ENCODE measurements at regions not wholly inside any gene's neighbourhood (a gene's known extent, or its start where the extent isn't known, plus 50 kb on each side); places are given as distances from the start of the nearest gene placed in this dataset.

DNA sequence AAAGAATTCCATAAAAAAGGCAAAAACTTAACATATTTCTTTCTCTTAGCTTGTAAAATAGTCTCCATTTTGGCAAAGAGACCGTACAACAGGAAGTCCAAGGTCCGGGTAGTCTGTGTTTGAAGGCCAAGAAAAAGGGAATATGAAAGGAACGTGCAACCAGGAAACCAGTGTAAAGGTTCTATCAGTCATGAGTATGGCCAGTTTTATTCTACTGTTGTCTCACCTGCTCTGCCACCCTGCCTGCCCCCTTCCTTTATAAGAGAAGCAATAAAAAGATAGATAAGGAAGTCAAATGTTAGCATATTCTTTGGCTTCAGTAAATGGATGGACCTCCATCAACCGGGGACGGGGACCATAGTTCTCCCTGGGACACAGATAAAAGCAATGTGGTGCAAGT is 370.6 kb upstream of the ROBO2 start:
- Histone ChIP-seq H3K9me3 (no peaks in the 10 kb centered on the region), H3K36me3 (ENCODE audit: low read depth, missing control alignments) (no peaks in the 10 kb centered on the region), H3K4me3 (no peak overlapping the region), H3K27ac (no peak overlapping the region), H3K27me3 (no peaks in the 10 kb centered on the region), H3K4me1 (no peaks in the 10 kb centered on the region)
- intact Hi-C loops (cut with DNase I; ENCODE audit: low total_unique reads): no loop called here
- 50 to 68% methylated on average over 5 of the region's 5 CpGs for WGBS, 2 donors
- DNase-seq: no peak
- TF ChIP-seq POLR2A (IDR thresholded peaks at IDR 0.05): no peak
- no peak for TF ChIP-seq CTCF (IDR thresholded peaks at IDR 0.05)

GRCh38 chr3:76673171-76673570 is 366.7 kb upstream of the ROBO2 start:
- H3K27ac ChIP-seq: no peak overlapping the region
- WGBS, 2 donors: 64 to 85% methylated on average over 4 of the region's 4 CpGs
- H3K4me1 ChIP-seq: no peaks in the 10 kb centered on the region
- H3K27me3 ChIP-seq: no peaks in the 10 kb centered on the region
- no peak for TF ChIP-seq POLR2A (IDR thresholded peaks at IDR 0.05)
- no peak for TF ChIP-seq CTCF (IDR thresholded peaks at IDR 0.05)
- no peaks in the 10 kb centered on the region for H3K36me3 ChIP-seq (ENCODE audit: low read depth, missing control alignments)
- intact Hi-C loops (cut with DNase I; ENCODE audit: low total_unique reads): no loop called here
- H3K4me3 ChIP-seq: no peak overlapping the region
- DNase-seq: no peak
- H3K9me3 ChIP-seq: no peaks in the 10 kb centered on the region

- intact Hi-C loops (cut with DNase I; ENCODE audit: low total_unique reads): no loop called here
- TF ChIP-seq CTCF (IDR thresholded peaks at IDR 0.05) (no peak), POLR2A (IDR thresholded peaks at IDR 0.05) (no peak)
- no peak overlapping the region for H3K4me3 ChIP-seq
- H3K9me3 ChIP-seq: no peaks in the 10 kb centered on the region
- H3K4me1 ChIP-seq: no peaks in the 10 kb centered on the region
- DNase-seq: no peak
- H3K36me3 ChIP-seq (ENCODE audit: low read depth, missing control alignments): no peaks in the 10 kb centered on the region
- no peaks in the 10 kb centered on the region for H3K27me3 ChIP-seq
- no peak overlapping the region for H3K27ac ChIP-seq
These were observed 360.4 kb upstream of the ROBO2 start for GRCh38 chr3:76679541-76679940.

DNA sequence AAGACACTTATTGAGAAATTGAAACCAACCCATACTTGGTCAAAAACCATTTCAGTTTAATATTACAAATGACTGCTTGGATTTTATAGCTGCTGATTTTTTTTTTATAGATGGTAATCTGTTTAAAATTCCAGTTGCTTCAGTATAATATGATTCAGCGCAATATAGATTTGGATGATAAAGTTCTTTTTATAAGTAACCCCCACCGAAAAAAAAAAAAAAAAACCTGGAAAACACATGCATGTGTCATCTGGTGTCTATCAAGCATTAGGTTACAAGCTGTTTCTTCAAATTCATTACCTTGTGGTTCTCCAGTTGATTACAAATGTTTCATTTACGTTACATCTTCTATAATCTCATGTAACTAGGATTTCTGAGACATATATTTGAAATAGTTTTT is 356.6 kb upstream of the ROBO2 start:
- H3K4me1 ChIP-seq: no peaks in the 10 kb centered on the region
- no peaks in the 10 kb centered on the region for H3K27me3 ChIP-seq
- no peak overlapping the region for H3K27ac ChIP-seq
- 81 to 90% methylated on average over 3 of the region's 3 CpGs for WGBS, 2 donors
- intact Hi-C loops (cut with DNase I; ENCODE audit: low total_unique reads): no loop called here
- H3K4me3 ChIP-seq: no peak overlapping the region
- no peak for DNase-seq
- TF ChIP-seq POLR2A (IDR thresholded peaks at IDR 0.05): no peak
- TF ChIP-seq CTCF (IDR thresholded peaks at IDR 0.05): no peak
- no peaks in the 10 kb centered on the region for H3K9me3 ChIP-seq
- no peaks in the 10 kb centered on the region for H3K36me3 ChIP-seq (ENCODE audit: low read depth, missing control alignments)

- intact Hi-C loops (cut with DNase I; ENCODE audit: low total_unique reads): no loop called here
- 87 to 90% methylated on average over 2 of the region's 2 CpGs for WGBS, 2 donors
- H3K4me1 ChIP-seq: no peaks in the 10 kb centered on the region
These were observed 355.0 kb upstream of the ROBO2 start for GRCh38 chr3:76684946-76685345.

More at GRCh38 chr3:76684946-76685345, 355.0 kb upstream of the ROBO2 start:
- no peaks in the 10 kb centered on the region for H3K27me3 ChIP-seq
- TF ChIP-seq POLR2A (IDR thresholded peaks at IDR 0.05) (no peak), CTCF (IDR thresholded peaks at IDR 0.05) (no peak)
- H3K4me3 ChIP-seq: no peak overlapping the region
- H3K9me3 ChIP-seq: no peaks in the 10 kb centered on the region
- H3K36me3 ChIP-seq (ENCODE audit: low read depth, missing control alignments): no peaks in the 10 kb centered on the region
- no peak for DNase-seq
- no peak overlapping the region for H3K27ac ChIP-seq

Measured in testis (tissue), 2 donors.